ENCODE measurements at regions not wholly inside any gene's neighbourhood (a gene's known extent, or its start where the extent isn't known, plus 50 kb on each side); places are given as distances from the start of the nearest gene placed in this dataset.

DNA sequence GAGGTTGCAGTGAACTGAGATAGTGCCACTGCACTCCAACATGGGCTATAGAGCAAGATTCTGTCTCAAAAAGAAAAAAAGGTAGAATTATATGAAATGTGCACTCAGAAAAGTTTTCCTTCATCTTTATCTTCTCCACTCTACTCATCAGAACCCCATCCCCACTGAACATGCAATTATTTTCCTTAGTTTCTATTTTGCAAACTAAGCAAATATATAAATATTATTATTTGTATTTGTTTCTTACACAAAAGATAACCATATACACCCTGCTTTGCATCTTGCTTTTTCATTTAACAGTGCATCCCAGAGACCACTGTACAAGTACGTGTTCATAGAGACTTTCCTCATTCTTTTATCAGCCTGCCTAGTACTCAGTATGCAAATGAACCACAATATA is 68.0 kb upstream of the ACAN start:
- H3K4me1 Mint-ChIP-seq (ENCODE audit: low read depth) = no peaks in the 10 kb centered on the region
- H3K9me3 Mint-ChIP-seq = no peaks in the 10 kb centered on the region
- H3K27me3 Mint-ChIP-seq = peaks cover 7% of the 10 kb centered on the region
- no peak overlapping the region for H3K27ac Mint-ChIP-seq
- no peak overlapping the region for H3K4me3 Mint-ChIP-seq
- H3K36me3 Mint-ChIP-seq (ENCODE audit: low read depth) = no peaks in the 10 kb centered on the region

DNA sequence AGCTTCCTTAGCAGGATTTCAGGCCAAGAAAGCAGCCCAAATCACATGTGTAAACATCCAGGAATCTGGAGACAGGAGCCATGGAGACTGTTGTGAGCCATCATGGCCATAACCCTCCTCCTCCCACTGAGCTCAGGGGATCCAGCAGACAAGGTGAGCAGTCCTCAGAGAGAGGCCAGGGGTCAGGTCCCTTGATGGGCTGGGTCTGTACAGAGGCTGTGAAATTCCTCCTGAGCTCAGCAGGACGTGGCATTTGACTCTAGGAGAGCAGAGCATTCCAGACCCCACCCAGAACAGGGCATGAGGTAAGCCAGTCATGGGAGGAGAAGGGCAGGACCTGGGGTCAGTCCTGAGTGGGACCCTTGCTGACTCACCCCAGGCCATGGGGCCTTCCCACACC is 67.0 kb upstream of the ACAN start:
- Mint-ChIP-seq H3K4me1 (ENCODE audit: low read depth) (no peaks in the 10 kb centered on the region), H3K36me3 (ENCODE audit: low read depth) (no peaks in the 10 kb centered on the region), H3K27me3 (peaks cover 12% of the 10 kb centered on the region), H3K9me3 (no peaks in the 10 kb centered on the region), H3K4me3 (no peak overlapping the region), H3K27ac (no peak overlapping the region)

- no peak overlapping the region for H3K27ac Mint-ChIP-seq
Measured at GRCh38 chr15:88738796-88739195, 64.4 kb upstream of the ACAN start.

DNA sequence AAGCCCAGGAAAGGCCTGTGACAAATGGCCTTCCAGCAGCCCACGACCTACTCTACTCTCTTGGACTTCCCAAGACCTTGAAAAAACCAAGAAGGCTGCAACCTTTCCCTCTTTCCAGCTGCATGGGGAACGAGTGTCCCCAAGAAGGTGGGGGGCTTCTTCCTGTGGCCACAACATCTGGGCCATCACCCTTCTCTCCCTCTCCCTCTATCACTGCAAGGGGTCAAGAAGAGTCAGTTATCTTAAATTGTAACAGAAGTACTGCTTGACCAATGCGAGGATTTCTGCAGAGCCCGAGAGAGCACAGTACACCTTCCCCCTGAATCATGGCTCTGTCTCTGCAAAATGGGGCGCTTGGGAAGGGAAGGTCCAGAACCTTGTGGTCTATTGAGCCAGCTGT is 63.7 kb upstream of the ACAN start:
- H3K9me3 Mint-ChIP-seq = no peaks in the 10 kb centered on the region
- no peaks in the 10 kb centered on the region for H3K36me3 Mint-ChIP-seq (ENCODE audit: low read depth)
- no peak overlapping the region for H3K4me3 Mint-ChIP-seq
- no peak overlapping the region for H3K27ac Mint-ChIP-seq
- peaks cover 18% of the 10 kb centered on the region for H3K27me3 Mint-ChIP-seq
- H3K4me1 Mint-ChIP-seq (ENCODE audit: low read depth) = no peaks in the 10 kb centered on the region

More at GRCh38 chr15:88738796-88739195, 64.4 kb upstream of the ACAN start:
- Mint-ChIP-seq H3K27me3 (peaks cover 18% of the 10 kb centered on the region), H3K9me3 (no peaks in the 10 kb centered on the region), H3K4me3 (no peak overlapping the region), H3K4me1 (ENCODE audit: low read depth) (no peaks in the 10 kb centered on the region), H3K36me3 (ENCODE audit: low read depth) (no peaks in the 10 kb centered on the region)

DNA sequence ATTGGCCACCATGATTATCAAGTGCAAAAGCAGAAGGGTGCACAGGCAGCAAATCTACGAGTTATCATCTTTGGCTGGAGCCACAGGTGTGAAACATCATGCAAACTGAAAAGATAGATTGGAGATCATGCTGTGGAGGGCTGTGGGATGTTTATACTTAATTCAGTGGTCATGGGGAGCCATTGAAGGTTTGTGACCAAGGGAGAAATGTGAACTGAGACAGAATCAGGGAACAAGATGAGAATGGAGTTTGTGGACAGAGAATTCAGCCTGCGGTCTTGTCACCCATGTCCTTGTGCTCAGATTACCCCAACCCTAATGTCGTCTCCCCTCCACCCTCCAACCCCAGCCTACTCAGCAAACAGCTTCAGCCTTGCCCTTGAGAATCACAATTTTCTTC is 62.9 kb upstream of the ACAN start:
- Mint-ChIP-seq H3K9me3 (no peaks in the 10 kb centered on the region), H3K27ac (no peak overlapping the region), H3K4me1 (ENCODE audit: low read depth) (no peaks in the 10 kb centered on the region), H3K36me3 (ENCODE audit: low read depth) (no peaks in the 10 kb centered on the region), H3K4me3 (no peak overlapping the region), H3K27me3 (peaks cover 23% of the 10 kb centered on the region)

- no peaks in the 10 kb centered on the region for H3K36me3 Mint-ChIP-seq (ENCODE audit: low read depth)
- no peaks in the 10 kb centered on the region for H3K9me3 Mint-ChIP-seq
- no peak overlapping the region for H3K4me3 Mint-ChIP-seq
- H3K27ac Mint-ChIP-seq = no peak overlapping the region
- no peaks in the 10 kb centered on the region for H3K4me1 Mint-ChIP-seq (ENCODE audit: low read depth)
- peaks cover 27% of the 10 kb centered on the region for H3K27me3 Mint-ChIP-seq
Measured at GRCh38 chr15:88741046-88741445, 62.2 kb upstream of the ACAN start.

DNA sequence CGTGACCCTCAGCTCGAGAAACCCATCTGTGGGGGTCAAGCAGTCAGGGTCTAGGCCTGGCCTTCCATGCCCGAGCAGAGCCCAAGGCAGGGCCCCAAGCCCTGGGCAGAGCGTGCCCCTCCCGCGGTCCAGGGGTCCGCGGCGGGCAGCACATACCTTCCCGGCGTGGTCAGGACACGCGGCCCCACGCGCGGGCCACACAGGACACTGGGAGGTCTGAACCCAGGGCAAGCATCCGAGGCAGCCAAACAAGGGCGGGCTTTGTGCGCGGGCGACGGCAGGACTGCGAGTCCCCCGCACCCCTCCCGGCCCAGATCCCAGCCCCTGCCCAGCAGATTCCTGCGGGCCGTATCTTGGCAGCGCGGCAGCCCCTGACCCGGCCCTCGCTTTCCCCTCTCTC is 61.6 kb upstream of the ACAN start:
- Mint-ChIP-seq H3K4me3 (no peak overlapping the region), H3K4me1 (ENCODE audit: low read depth) (no peaks in the 10 kb centered on the region), H3K27me3 (peaks cover 27% of the 10 kb centered on the region), H3K36me3 (ENCODE audit: low read depth) (no peaks in the 10 kb centered on the region), H3K27ac (no peak overlapping the region), H3K9me3 (no peaks in the 10 kb centered on the region)

GRCh38 chr15:88742161-88742560 is 61.1 kb upstream of the ACAN start:
- no peaks in the 10 kb centered on the region for H3K9me3 Mint-ChIP-seq
- H3K4me3 Mint-ChIP-seq = no peak overlapping the region

DNA sequence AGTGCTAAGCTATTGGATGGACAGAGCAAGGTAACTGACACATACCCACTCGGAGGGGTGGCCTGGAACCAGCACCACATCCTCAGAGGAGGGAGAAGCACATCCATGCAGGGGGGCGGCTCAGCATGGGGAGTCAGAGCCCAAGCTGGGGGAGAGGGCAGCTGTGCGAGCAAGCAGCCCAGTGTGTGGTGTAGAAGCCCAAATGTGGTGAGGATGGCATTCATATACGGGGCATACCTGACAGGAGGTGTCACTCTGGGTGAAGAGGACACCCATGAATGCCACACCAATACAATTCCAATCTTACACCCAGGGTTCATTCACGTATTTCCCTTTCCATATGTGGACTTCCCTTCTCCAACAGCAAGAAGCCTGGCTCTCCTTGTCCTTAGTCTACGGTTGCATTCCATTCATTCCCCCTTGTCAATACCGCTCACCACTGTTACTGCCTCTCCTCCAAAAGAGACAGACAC is 58.7 kb upstream of the ACAN start:
- H3K27ac Mint-ChIP-seq = no peak overlapping the region
- H3K4me3 Mint-ChIP-seq = no peak overlapping the region
- H3K9me3 Mint-ChIP-seq = no peaks in the 10 kb centered on the region
- no peaks in the 10 kb centered on the region for H3K36me3 Mint-ChIP-seq (ENCODE audit: low read depth)
- peaks cover 34% of the 10 kb centered on the region for H3K27me3 Mint-ChIP-seq
- no peaks in the 10 kb centered on the region for H3K4me1 Mint-ChIP-seq (ENCODE audit: low read depth)

More at GRCh38 chr15:88742161-88742560, 61.1 kb upstream of the ACAN start:
- no peak overlapping the region for H3K27ac Mint-ChIP-seq
- no peaks in the 10 kb centered on the region for H3K4me1 Mint-ChIP-seq (ENCODE audit: low read depth)
- peaks cover 27% of the 10 kb centered on the region for H3K27me3 Mint-ChIP-seq
- H3K36me3 Mint-ChIP-seq (ENCODE audit: low read depth) = no peaks in the 10 kb centered on the region

GRCh38 chr15:88745065-88745464 is 58.2 kb upstream of the ACAN start:
- no peaks in the 10 kb centered on the region for H3K36me3 Mint-ChIP-seq (ENCODE audit: low read depth)
- H3K9me3 Mint-ChIP-seq = no peaks in the 10 kb centered on the region
- H3K27ac Mint-ChIP-seq = no peak overlapping the region
- no peak overlapping the region for H3K4me3 Mint-ChIP-seq
- H3K27me3 Mint-ChIP-seq = peaks cover 34% of the 10 kb centered on the region
- no peaks in the 10 kb centered on the region for H3K4me1 Mint-ChIP-seq (ENCODE audit: low read depth)

- H3K4me3 Mint-ChIP-seq = no peak overlapping the region
Measured at GRCh38 chr15:88745696-88746095, 57.5 kb upstream of the ACAN start.

GRCh38 chr15:88746451-88746850 is 56.8 kb upstream of the ACAN start:
- H3K36me3 Mint-ChIP-seq (ENCODE audit: low read depth) = no peaks in the 10 kb centered on the region
- no peak overlapping the region for H3K4me3 Mint-ChIP-seq
- peaks cover 28% of the 10 kb centered on the region for H3K27me3 Mint-ChIP-seq
- no peak overlapping the region for H3K27ac Mint-ChIP-seq
- no peaks in the 10 kb centered on the region for H3K9me3 Mint-ChIP-seq
- no peaks in the 10 kb centered on the region for H3K4me1 Mint-ChIP-seq (ENCODE audit: low read depth)

More at GRCh38 chr15:88745696-88746095, 57.5 kb upstream of the ACAN start:
- Mint-ChIP-seq H3K9me3 (no peaks in the 10 kb centered on the region), H3K4me1 (ENCODE audit: low read depth) (no peaks in the 10 kb centered on the region), H3K27ac (no peak overlapping the region), H3K27me3 (peaks cover 31% of the 10 kb centered on the region), H3K36me3 (ENCODE audit: low read depth) (no peaks in the 10 kb centered on the region)

DNA sequence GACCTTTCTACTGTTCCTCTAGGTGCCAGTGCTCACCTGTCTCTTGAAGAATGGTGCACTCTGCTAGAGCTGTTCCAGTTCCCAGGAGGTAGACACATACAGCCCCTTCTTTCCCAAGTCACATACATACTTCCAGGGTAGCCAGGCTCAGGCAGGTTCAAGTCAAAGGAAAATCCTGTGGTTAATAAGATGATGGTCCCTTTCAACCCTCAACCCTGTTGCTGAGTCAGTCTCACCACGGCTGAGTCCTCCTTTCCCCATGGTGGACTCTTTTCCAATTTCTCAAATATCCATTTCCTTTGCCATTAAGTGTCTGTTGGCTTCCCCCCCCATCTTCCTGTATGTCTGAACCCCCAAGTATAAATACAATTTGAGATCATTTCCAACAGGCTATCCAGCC is 56.1 kb upstream of the ACAN start:
- no peaks in the 10 kb centered on the region for H3K4me1 Mint-ChIP-seq (ENCODE audit: low read depth)
- H3K4me3 Mint-ChIP-seq = no peak overlapping the region
- no peaks in the 10 kb centered on the region for H3K36me3 Mint-ChIP-seq (ENCODE audit: low read depth)
- no peak overlapping the region for H3K27ac Mint-ChIP-seq
- H3K9me3 Mint-ChIP-seq = no peaks in the 10 kb centered on the region
- peaks cover 34% of the 10 kb centered on the region for H3K27me3 Mint-ChIP-seq

GRCh38 chr15:88747631-88748030 is 55.6 kb upstream of the ACAN start:
- H3K27me3 Mint-ChIP-seq = peaks cover 29% of the 10 kb centered on the region
- no peak overlapping the region for H3K27ac Mint-ChIP-seq
- H3K4me1 Mint-ChIP-seq (ENCODE audit: low read depth) = no peaks in the 10 kb centered on the region
- H3K36me3 Mint-ChIP-seq (ENCODE audit: low read depth) = no peaks in the 10 kb centered on the region
- H3K9me3 Mint-ChIP-seq = no peaks in the 10 kb centered on the region
- H3K4me3 Mint-ChIP-seq = no peak overlapping the region

DNA sequence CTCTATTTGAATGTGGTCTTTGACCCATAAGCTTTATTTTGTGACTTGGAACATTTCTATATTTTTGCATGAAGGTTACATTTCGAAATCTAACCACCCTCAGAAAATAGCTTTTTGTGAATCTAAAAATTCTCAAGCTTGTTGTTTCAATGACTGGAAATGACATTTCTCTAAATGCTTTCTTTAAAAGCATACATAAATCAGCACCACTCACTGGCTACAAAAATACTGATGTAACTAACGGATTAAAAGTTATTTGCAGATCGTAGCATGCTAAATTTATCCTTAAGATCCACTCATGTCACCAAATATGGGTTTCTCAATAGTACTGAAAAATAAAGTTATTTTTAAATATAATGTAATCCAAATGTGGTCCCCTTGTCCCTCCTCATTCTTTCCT is 55.2 kb upstream of the ACAN start:
- no peak overlapping the region for H3K4me3 Mint-ChIP-seq

DNA sequence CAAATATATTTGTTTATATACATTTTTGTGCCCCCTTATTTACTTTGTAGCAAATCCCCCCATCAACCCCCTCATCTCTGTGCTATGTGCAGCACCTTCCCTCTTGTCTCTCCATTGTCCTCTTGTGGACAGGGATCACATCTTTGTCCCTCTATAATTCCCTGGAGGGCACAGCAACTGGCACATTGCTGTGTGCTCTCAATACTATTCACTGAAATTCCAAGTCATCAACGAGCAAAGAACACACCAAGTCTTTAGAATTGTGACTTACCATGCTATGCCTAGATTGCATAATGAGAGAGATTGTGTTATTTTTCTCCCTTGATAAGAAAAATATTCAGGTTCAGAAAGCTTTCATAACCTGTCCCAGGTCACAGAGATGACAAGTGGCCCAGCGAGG is 54.6 kb upstream of the ACAN start:
- Mint-ChIP-seq H3K4me3 (no peak overlapping the region), H3K27me3 (peaks cover 28% of the 10 kb centered on the region), H3K4me1 (ENCODE audit: low read depth) (no peaks in the 10 kb centered on the region)

More for the DNA sequence above, 55.2 kb upstream of the ACAN start:
- Mint-ChIP-seq H3K36me3 (ENCODE audit: low read depth) (no peaks in the 10 kb centered on the region), H3K27ac (no peak overlapping the region), H3K27me3 (peaks cover 28% of the 10 kb centered on the region), H3K4me1 (ENCODE audit: low read depth) (no peaks in the 10 kb centered on the region), H3K9me3 (no peaks in the 10 kb centered on the region)

More for the DNA sequence above, 54.6 kb upstream of the ACAN start:
- H3K36me3 Mint-ChIP-seq (ENCODE audit: low read depth) = no peaks in the 10 kb centered on the region
- H3K27ac Mint-ChIP-seq = no peak overlapping the region
- H3K9me3 Mint-ChIP-seq = no peaks in the 10 kb centered on the region
